AG09309 (cell line): ENCODE measurements at regions not wholly inside any gene's neighbourhood (a gene's known extent, or its start where the extent isn't known, plus 50 kb on each side); places are given as distances from the start of the nearest gene placed in this dataset.

Source experiments
- DNase-seq: peaks from one replicate; pipeline ENCODE4 v3.0.0-alpha.2; 2010; ENCODE audit warnings: low read depth
- H3K4me3 ChIP-seq: 2 replicates; pipeline ENCODE4 v1.5.1; 2011; ENCODE audit warnings: mild to moderate bottlenecking, low read depth, low read length, moderate library complexity; ENCODE audit not compliant: control insufficient read depth
- CTCF ChIP-seq: IDR thresholded peaks from 2 replicates; pipeline ENCODE4 v1.5.1; 2011; ENCODE audit warnings: mild to moderate bottlenecking, low read depth, low read length, inconsistent platforms; ENCODE audit not compliant: insufficient read depth, control insufficient read depth; ENCODE audit errors: missing control alignments

DNA sequence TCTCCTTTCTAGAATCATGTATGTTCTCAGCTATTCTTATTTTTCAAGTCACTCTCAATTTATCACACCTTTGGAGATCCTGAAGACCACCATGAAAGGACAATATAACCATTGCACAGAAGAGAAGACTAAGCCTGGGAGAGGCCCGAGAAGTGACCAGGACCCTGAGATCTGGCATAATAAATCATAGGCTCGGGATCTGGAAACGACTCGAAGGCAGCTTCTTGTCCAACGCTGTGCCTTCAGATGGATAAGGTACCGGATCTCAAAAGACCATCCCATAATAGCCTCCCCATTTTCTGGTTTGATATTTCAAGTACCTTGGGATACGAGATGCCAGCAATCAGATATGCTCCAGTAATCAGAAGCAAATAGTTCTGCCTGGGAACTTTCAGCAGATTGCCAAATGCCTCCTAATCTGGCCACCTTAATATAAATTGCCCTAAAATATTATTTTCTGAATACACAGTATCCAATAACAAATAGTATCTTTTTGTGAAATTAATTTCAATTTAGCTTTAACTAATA, 179.2 kb upstream of the ZMIZ1 start:
- no peak overlapping the region for H3K4me3 ChIP-seq
- TF ChIP-seq CTCF, result no peak
- DNase-seq, result no peak

GRCh38 chr10:78890506-78890905, 178.3 kb upstream of the ZMIZ1 start:
- TF ChIP-seq CTCF, result no peak
- no peak for DNase-seq
- no peak overlapping the region for H3K4me3 ChIP-seq

- no peak for DNase-seq
- H3K4me3 ChIP-seq, result no peak overlapping the region
- no peak for TF ChIP-seq CTCF
These were observed 177.0 kb upstream of the ZMIZ1 start for GRCh38 chr10:78891741-78892140.

DNA sequence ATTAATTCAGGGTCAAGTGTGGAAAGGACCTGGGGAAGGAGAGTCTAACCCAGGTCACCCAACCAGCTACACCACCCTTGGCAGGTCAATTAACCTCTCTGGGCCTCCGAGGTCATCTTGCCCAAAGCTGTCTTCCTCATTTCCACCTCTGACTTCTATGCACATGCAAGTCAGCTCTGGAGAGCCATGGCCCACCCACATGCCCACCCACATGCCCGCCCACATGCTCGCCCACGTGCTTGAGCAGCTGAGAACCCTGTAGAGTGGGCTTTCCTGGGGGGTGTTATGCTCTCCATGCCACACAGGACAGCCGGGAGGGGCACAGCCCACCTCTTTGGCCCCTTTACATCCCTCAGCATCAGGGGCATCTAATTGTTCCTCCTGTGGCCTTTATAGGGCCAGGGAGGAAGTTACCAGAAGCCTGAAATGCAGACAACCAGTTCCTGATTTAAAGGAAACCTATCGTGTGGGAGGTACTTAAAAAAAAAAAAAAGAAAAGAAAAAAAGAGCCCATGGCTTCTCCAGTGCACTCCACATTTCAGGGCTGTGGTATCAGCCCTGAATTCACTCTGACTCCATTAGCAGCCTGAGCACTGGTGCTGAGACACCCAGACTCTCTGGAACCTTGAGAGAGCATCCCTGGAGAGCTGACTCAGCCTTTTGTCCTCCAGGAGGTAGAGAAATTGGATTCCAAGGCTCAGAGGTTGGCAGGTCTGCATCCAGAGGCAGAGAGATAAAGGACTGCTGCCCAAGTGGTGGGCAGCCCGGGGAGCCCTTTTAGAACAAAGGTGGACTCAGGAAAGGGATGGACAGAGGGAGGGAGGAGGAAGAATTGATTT, 176.2 kb upstream of the ZMIZ1 start:
- no peak for TF ChIP-seq CTCF
- no peak for DNase-seq
- no peak overlapping the region for H3K4me3 ChIP-seq

- no peak for DNase-seq
- no peak overlapping the region for H3K4me3 ChIP-seq
- no peak for TF ChIP-seq CTCF
These were observed 175.5 kb upstream of the ZMIZ1 start for GRCh38 chr10:78893217-78893616.

DNA sequence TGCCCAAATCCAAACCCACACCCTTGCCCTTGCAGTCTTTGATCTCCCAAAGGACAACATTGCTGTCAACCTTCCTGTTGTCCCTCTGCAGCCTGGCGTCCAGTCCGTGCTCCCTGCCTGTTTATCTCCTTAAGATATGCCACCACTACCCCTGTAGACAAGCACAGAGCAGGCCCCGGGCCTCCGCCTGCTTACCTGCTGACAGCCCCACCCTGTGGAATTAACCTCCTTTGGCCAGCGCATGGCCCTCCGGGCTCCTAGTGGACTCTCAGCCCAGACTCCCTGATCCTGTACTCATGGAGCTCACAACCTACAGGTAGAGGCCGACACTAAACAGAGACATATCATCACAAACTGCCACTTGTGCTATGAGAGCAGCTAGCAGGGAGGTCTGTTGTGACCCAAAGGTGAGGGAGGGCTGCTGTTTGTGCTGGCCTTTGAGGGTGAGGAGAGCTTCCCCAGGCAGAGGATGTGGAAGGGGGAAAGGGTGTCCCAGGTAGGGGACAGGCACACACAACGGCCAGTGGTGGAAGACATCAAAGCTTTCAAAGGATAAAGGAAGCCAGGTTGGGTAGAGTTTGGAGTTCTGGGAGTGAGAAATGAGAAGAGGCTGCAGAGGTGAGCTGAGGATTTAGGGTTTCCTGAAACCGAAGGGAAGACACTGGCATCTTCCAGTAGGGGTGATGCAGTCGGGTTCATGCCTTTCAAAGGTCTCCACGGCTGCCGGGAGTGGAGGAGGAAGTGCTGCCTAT, 174.5 kb upstream of the ZMIZ1 start:
- TF ChIP-seq CTCF, result no peak
- no peak overlapping the region for H3K4me3 ChIP-seq
- no peak for DNase-seq
